IMR-90 (cell line): ENCODE measurements at regions not wholly inside any gene's neighbourhood (a gene's known extent, or its start where the extent isn't known, plus 50 kb on each side); places are given as distances from the start of the nearest gene placed in this dataset.

Experiments used
- ATAC-seq: fragments of 200-7000 bp; cut with Tn5 transposase; 2 replicates; pipeline ENCODE4 v1.9.1; 2020; ENCODE audit warnings: low read depth, mild to moderate bottlenecking, moderate library complexity
- BruUV-seq: library from RNA; stranded (reverse); fragments of 400-500 nt; replicated peaks from 2 replicates; lab custom pipeline; 2021; lab: Mats Ljungman, UMichigan
- CTCF ChIA-PET: fragments of 300-600 bp; formaldehyde crosslinking; extraction: SDS; loops from one replicate; lab custom pipeline; 2021; ENCODE audit warnings: antibody characterized with exemption; lab: Yijun Ruan, JAX
- POLR2A ChIA-PET: fragments of 300-600 bp; sonication (Branson Sonifier 250); formaldehyde crosslinking; loops from one replicate; lab custom pipeline; 2022; ENCODE audit warnings: antibody characterized with exemption; ENCODE audit not compliant: unreplicated experiment; lab: Charles Lee
- DNase-seq: peaks from one replicate; pipeline ENCODE4 v3.0.0; 2013
- H2AFZ ChIP-seq: replicated peaks from 2 replicates; pipeline ENCODE3; 2013; ENCODE audit warnings: low read length, mild to moderate bottlenecking; ENCODE audit not compliant: poor library complexity
- H2AK5ac ChIP-seq: 2 replicates; pipeline ENCODE4 v1.6.1; 2013; ENCODE audit warnings: low read depth, low read length, inconsistent platforms
- H2AK9ac ChIP-seq: replicated peaks from 2 replicates; pipeline ENCODE3; 2013; ENCODE audit warnings: mild to moderate bottlenecking, low read depth, low read length, moderate library complexity; ENCODE audit not compliant: poor library complexity
- H2BK120ac ChIP-seq: 2 replicates; pipeline ENCODE4 v1.6.1; 2013; ENCODE audit warnings: low read depth, low read length, inconsistent platforms
- H2BK15ac ChIP-seq: 3 replicates; pipeline ENCODE4 v1.6.1; 2013; ENCODE audit warnings: low read depth, low read length, inconsistent platforms
- H2BK20ac ChIP-seq: 2 replicates; pipeline ENCODE4 v1.6.1; 2013; ENCODE audit warnings: low read depth, mild to moderate bottlenecking, inconsistent platforms, low read length, moderate library complexity
- H2BK5ac ChIP-seq: 2 replicates; pipeline ENCODE4 v1.6.1; 2013; ENCODE audit warnings: mild to moderate bottlenecking, low read depth, low read length, inconsistent platforms; ENCODE audit not compliant: poor library complexity, severe bottlenecking
- H3K14ac ChIP-seq: replicated peaks from 2 replicates; pipeline ENCODE4 v1.6.1; 2013; ENCODE audit warnings: low read depth, low read length, inconsistent platforms
- H3K18ac ChIP-seq: 2 replicates; pipeline ENCODE4 v1.6.1; 2013; ENCODE audit warnings: low read depth, low read length, control low read depth
- H3K23ac ChIP-seq: 2 replicates; pipeline ENCODE4 v1.6.1; 2013; ENCODE audit warnings: low read depth, low read length, inconsistent platforms
- H3K27ac ChIP-seq: 2 replicates; pipeline ENCODE4 v1.5.1; 2013; ENCODE audit warnings: mild to moderate bottlenecking, control low read depth, low read length; ENCODE audit not compliant: insufficient read depth
- H3K27me3 ChIP-seq: 2 replicates; pipeline ENCODE4 v1.6.1; 2013; ENCODE audit warnings: low read length; ENCODE audit not compliant: control insufficient read depth, insufficient read depth
- H3K36me3 ChIP-seq: 2 replicates; pipeline ENCODE4 v1.6.1; 2013; ENCODE audit warnings: low read length, mixed read lengths; ENCODE audit not compliant: control insufficient read depth, insufficient read depth
- H3K4ac ChIP-seq: 2 replicates; pipeline ENCODE4 v1.6.1; 2013; ENCODE audit warnings: low read depth, low read length, inconsistent platforms
- H3K4me1 ChIP-seq: 2 replicates; pipeline ENCODE4 v1.6.1; 2013; ENCODE audit warnings: low read length, mixed read lengths; ENCODE audit not compliant: control insufficient read depth, insufficient read depth
- H3K4me2 ChIP-seq: 2 replicates; pipeline ENCODE4 v1.6.1; 2013; ENCODE audit warnings: low read depth, mild to moderate bottlenecking, control low read depth, low read length, moderate library complexity
- H3K4me3 ChIP-seq: 2 replicates; pipeline ENCODE4 v1.5.1; 2013; ENCODE audit warnings: low read depth, mild to moderate bottlenecking, control low read depth, low read length, moderate library complexity; ENCODE audit not compliant: insufficient read depth
- H3K56ac ChIP-seq: 2 replicates; pipeline ENCODE4 v1.6.1; 2013; ENCODE audit warnings: low read length, inconsistent platforms; ENCODE audit not compliant: insufficient read depth; ENCODE audit errors: extremely low read depth
- H3K79me1 ChIP-seq, 2 experiments: 2 replicates each; pipeline ENCODE4 v1.6.1; 2013; ENCODE audit warnings: low read length in 2 of 2, inconsistent platforms in 1 of 2, low read depth in 1 of 2
- H3K9ac ChIP-seq: 2 replicates; pipeline ENCODE4 v1.6.1; 2013; ENCODE audit warnings: low read depth, low read length, control low read depth
- H3K9me1 ChIP-seq: 2 replicates; pipeline ENCODE4 v1.6.1; 2013; ENCODE audit warnings: low read length, inconsistent platforms; ENCODE audit not compliant: insufficient read depth
- H3K9me3 ChIP-seq: 2 replicates; pipeline ENCODE4 v1.6.1; 2013; ENCODE audit warnings: low read length; ENCODE audit not compliant: control insufficient read depth, insufficient read depth
- H4K20me1 ChIP-seq: 2 replicates; pipeline ENCODE4 v1.6.1; 2013; ENCODE audit warnings: low read length, inconsistent platforms; ENCODE audit not compliant: insufficient read depth
- H4K5ac ChIP-seq: 2 replicates; pipeline ENCODE4 v1.6.1; 2013; ENCODE audit warnings: mild to moderate bottlenecking, low read depth, low read length, control low read depth
- H4K8ac ChIP-seq, 2 experiments: 2 replicates each; pipeline ENCODE4 v1.6.1; 2013; ENCODE audit warnings: low read depth in 2 of 2, low read length in 2 of 2, control low read depth in 1 of 2, inconsistent platforms in 1 of 2
- H4K91ac ChIP-seq: 2 replicates; pipeline ENCODE4 v1.6.1; 2013; ENCODE audit warnings: low read depth, low read length, inconsistent platforms; ENCODE audit not compliant: insufficient read depth
- BHLHE40 ChIP-seq: fragments of 150-350 bp; IDR thresholded peaks from 2 replicates; pipeline ENCODE4 v1.6.1; 2016; ENCODE audit warnings: mild to moderate bottlenecking, low read depth, low read length
- CEBPB ChIP-seq: IDR thresholded peaks from 2 replicates; pipeline ENCODE4 v1.6.1; 2012; ENCODE audit warnings: low read depth, low read length, improper control_type of control experiment
- CHD1 ChIP-seq: IDR thresholded peaks from 2 replicates; pipeline ENCODE4 v1.6.1; 2012; ENCODE audit warnings: low read depth, low read length, improper control_type of control experiment
- CTCF ChIP-seq: conservative IDR thresholded peaks from 2 replicates; pipeline ENCODE4 v1.5.1; 2012; ENCODE audit warnings: mild to moderate bottlenecking, low read depth, low read length, improper control_type of control experiment
- FOS ChIP-seq: fragments of 150-350 bp; IDR thresholded peaks from 2 replicates; pipeline ENCODE4 v1.6.1; 2016; ENCODE audit warnings: low read depth, low read length
- MAFK ChIP-seq: IDR thresholded peaks from 2 replicates; pipeline ENCODE4 v1.6.1; 2012; ENCODE audit warnings: low read depth, low read length, improper control_type of control experiment
- MAZ ChIP-seq: IDR thresholded peaks from 2 replicates; pipeline ENCODE4 v1.6.1; 2012; ENCODE audit warnings: low read depth, mild to moderate bottlenecking, low read length, improper control_type of control experiment, moderate library complexity, borderline replicate concordance
- MXI1 ChIP-seq: IDR thresholded peaks from 2 replicates; pipeline ENCODE4 v1.6.1; 2012; ENCODE audit warnings: low read depth, mild to moderate bottlenecking, low read length, moderate library complexity, borderline replicate concordance
- NFE2L2 ChIP-seq: fragments of 150-350 bp; IDR thresholded peaks from 2 replicates; pipeline ENCODE4 v1.6.1; 2016; ENCODE audit warnings: low read depth, mild to moderate bottlenecking, low read length
- RAD21 ChIP-seq: IDR thresholded peaks from 2 replicates; pipeline ENCODE4 v1.6.1; 2012; ENCODE audit warnings: low read length, improper control_type of control experiment
- RCOR1 ChIP-seq: IDR thresholded peaks from 2 replicates; pipeline ENCODE4 v1.6.1; 2012; ENCODE audit warnings: mild to moderate bottlenecking, low read length, improper control_type of control experiment; ENCODE audit not compliant: insufficient replicate concordance
- RFX5 ChIP-seq: IDR thresholded peaks from 2 replicates; pipeline ENCODE4 v1.8.0; 2012; ENCODE audit warnings: low read depth, mild to moderate bottlenecking, low read length, moderate library complexity
- SMC3 ChIP-seq: fragments of 150-350 bp; IDR thresholded peaks from 2 replicates; pipeline ENCODE4 v1.6.1; 2016; ENCODE audit warnings: low read depth, mild to moderate bottlenecking, antibody characterized with exemption, low read length, moderate library complexity
- USF2 ChIP-seq: fragments of 150-350 bp; IDR thresholded peaks from 2 replicates; pipeline ENCODE4 v1.6.1; 2017; ENCODE audit warnings: mild to moderate bottlenecking, antibody characterized with exemption, low read length, low read depth
- WGBS, 2 experiments: methylation state at CpG; one replicate each; pipeline versions ENCODE4 v1.1.5 to v1.1.7; 2013; ENCODE audit warnings: missing lambda C conversion rate in 2 of 2; ENCODE audit not compliant: insufficient read length in 1 of 2; ENCODE audit errors: extremely low coverage in 2 of 2; 5-methylcytosine and 5-hydroxymethylcytosine counted together
- dilution Hi-C: fragments of 300-500 bp; cut with HindIII; formaldehyde crosslinking; loops from one replicate; pipeline ENCODE4 v1.14.3; 2018; ENCODE audit warnings: low sequenced_read_pairs; ENCODE audit not compliant: unreplicated experiment
- in situ Hi-C: fragments of 300-500 bp; cut with MboI; formaldehyde crosslinking; loops from 3 replicates; pipeline ENCODE4 v1.14.3; 2019; ENCODE audit warnings: low sequenced_read_pairs, inconsistent platforms, mixed read lengths
- intact Hi-C: fragments of 100-400 bp; cut with micrococcal nuclease; formaldehyde crosslinking; loops from 2 replicates; pipeline ENCODE4 v1.10.0; 2022

- no peaks in the 10 kb centered on the region for H3K79me1 ChIP-seq
- H4K20me1 ChIP-seq: no peaks in the 10 kb centered on the region
- no peaks in the 10 kb centered on the region for H3K36me3 ChIP-seq
- POLR2A ChIA-PET: interaction anchor here (1.1 kb wide), 1 partner anchor 10 kb away, joined by 6 read pairs; no protein-coding TSS in a partner anchor
- no TSS peak for BruUV-seq
- peaks cover 13% of the 10 kb centered on the region for H3K4me1 ChIP-seq
- H3K27ac ChIP-seq: no peak overlapping the region
- no peak overlapping the region for H3K23ac ChIP-seq
- H4K8ac ChIP-seq: no peak overlapping the region
- WGBS, 2 experiments: no CpG with 5 or more reads among the region's 3 CpGs
- peak overlapping the region; percentile 36; the same call in 1 of the 2 replicates for H3K4ac ChIP-seq
- no peak overlapping the region for H3K56ac ChIP-seq
- 0 out of 2 replicates have a peak overlapping the region, but pooled peaks have one; percentile 24 for H3K18ac ChIP-seq
- DNase-seq: no peak
- H2BK120ac ChIP-seq: peak overlapping the region; percentile 16; the same call in 1 of the 2 replicates
- intact Hi-C loops: no loop called here
- H2AK9ac ChIP-seq: no peak overlapping the region
- TF ChIP-seq CHD1: no peak
- TF ChIP-seq RCOR1: no peak
- no peak for TF ChIP-seq RAD21
- TF ChIP-seq CEBPB: no peak
- no peak for TF ChIP-seq BHLHE40
- no peak for TF ChIP-seq USF2
- no peak for TF ChIP-seq RFX5
- TF ChIP-seq SMC3: no peak
- no peak for TF ChIP-seq CTCF
- TF ChIP-seq MXI1: no peak
- no peak for TF ChIP-seq FOS
- TF ChIP-seq MAZ: no peak
- no peak for TF ChIP-seq MAFK
- no peak for TF ChIP-seq NFE2L2
- H2BK5ac ChIP-seq: no peak overlapping the region
- H2BK15ac ChIP-seq: no peak overlapping the region; the same call in 2 of the 3 replicates
- in situ Hi-C loops: no loop called here
- H4K5ac ChIP-seq: no peak overlapping the region
- no peak overlapping the region for H3K14ac ChIP-seq
- ATAC-seq: no peak
- no peak overlapping the region for H3K9ac ChIP-seq
- H3K9me3 ChIP-seq: no peaks in the 10 kb centered on the region
- H2AFZ ChIP-seq: no peak overlapping the region
- H2AK5ac ChIP-seq: no peak overlapping the region
- CTCF ChIA-PET: no interaction called here
- H3K27me3 ChIP-seq: no peaks in the 10 kb centered on the region
- no peak overlapping the region for H3K4me3 ChIP-seq
- peaks cover 12% of the 10 kb centered on the region for H3K9me1 ChIP-seq
- dilution Hi-C loops: no loop called here
- no peak overlapping the region for H3K4me2 ChIP-seq
- H2BK20ac ChIP-seq: no peak overlapping the region
- H4K91ac ChIP-seq: no peak overlapping the region
Measured at GRCh38 chr1:55708781-55709180, 493.6 kb upstream of the USP24 start.
